HG03095 (cell line): ENCODE measurements at regions not wholly inside any gene's neighbourhood (a gene's known extent, or its start where the extent isn't known, plus 50 kb on each side); places are given as distances from the start of the nearest gene placed in this dataset.

Source experiments
- ATAC-seq: cut with Tn5 transposase; IDR thresholded peaks from one replicate; pipeline ENCODE4 v1.9.1; 2021; ENCODE audit warnings: moderate library complexity; ENCODE audit not compliant: unreplicated experiment

DNA sequence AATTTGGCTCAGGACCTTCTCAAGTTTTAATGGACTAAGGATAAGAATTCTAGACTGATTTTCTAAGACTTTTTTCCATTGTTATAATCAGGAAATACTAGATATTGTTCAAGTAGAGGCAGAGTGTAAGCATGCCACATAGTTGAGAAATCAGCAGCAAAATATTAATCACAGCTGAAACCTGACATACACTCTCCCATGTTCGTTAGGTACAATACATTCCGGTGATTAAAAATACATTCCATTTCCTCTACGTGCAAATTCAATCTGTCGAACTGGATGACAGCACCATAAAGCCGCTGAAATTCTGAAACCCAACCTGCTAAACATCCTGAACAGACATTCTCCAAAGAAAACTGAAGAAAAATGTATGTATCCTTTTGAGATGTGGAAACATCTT is 587.6 kb upstream of the DIPK2B start:
- ATAC-seq, result no peak

DNA sequence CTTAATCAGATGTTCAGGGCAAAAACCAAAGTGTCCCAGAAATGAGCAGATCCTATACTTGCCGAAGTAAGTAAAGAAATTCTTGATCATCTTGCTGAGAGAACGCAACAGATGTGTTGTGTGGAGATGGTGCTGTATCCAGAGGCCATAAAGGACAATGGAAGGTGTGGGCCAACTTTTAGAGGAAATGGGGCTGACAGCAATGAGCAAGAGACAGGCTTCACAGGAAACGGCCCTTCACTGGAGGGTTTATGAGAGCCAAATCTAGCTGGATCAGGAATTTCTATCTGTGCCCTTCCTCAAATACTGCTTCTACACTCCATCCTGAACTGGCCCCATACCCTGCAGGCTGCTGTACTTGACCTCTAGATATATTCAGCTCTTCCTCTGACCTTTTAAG is 583.9 kb upstream of the DIPK2B start:
- ATAC-seq, result no peak

DNA sequence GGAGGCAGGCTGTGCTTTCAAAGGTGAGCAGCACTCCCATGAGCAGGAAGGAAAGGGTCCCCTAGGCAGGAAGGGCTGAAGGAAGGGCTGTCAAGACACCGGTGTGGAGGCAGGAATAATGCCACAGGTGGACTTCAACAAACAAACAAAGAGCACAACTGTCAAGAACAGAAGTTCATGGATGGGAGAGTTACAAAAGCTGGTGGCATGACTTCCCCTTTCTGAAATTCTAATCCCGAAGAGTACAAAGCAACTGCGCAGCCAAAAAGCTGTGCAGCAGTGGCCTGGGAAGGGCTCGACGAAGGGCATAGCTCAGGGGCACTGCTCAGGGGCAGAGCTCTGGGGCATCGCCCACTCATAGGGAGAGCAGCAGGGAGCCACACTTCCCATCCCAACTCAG is 582.3 kb upstream of the DIPK2B start:
- no peak for ATAC-seq

DNA sequence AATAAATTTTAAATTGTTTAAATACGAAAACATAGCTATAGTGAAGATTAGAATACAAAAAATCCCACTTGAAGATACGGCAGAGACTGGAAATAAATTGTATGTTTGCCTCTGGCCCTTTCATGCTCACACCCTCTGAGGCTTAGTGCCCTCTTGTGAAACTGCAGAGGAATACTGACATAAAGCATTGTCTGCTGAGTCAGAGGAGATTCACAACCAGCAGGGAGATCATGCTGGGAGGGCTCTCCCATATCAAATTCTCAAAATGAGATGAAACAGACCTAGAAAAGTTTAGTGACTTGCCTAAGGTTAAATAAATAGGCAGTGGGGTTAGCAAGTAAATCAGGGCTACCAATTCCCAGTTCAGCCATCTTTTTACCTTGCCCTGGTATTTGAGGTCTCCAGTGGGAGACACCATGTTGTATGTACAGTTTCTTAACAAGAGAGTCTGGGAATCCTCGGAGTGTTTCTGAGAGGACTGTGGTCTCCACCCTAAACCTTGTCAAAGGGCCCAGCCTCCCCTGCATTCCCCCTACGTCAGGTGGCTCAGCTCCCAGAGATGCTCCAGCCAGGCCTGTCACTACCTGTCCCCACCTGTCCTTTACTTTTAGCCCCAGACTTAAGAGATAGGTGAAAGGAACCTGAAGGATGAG is 581.4 kb upstream of the DIPK2B start:
- no peak for ATAC-seq

DNA sequence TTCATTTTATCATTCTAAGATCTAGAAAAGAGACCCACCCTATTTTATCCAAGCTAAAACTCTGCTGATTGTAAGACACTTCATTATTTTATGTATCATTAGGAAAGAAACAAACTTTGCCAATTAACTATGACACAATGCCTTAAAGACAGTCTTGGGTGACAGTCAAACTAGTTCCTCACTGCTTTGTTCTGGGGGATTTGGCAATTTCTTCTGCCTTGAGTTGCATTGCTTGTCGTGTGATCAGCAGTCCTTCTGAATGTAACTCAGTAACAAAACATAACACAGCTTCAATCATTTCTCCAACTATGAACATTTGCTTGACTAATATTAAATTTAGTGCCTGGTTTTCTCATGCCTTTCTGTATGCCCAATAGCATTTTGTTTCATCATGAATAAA is 577.9 kb upstream of the DIPK2B start:
- no peak for ATAC-seq

DNA sequence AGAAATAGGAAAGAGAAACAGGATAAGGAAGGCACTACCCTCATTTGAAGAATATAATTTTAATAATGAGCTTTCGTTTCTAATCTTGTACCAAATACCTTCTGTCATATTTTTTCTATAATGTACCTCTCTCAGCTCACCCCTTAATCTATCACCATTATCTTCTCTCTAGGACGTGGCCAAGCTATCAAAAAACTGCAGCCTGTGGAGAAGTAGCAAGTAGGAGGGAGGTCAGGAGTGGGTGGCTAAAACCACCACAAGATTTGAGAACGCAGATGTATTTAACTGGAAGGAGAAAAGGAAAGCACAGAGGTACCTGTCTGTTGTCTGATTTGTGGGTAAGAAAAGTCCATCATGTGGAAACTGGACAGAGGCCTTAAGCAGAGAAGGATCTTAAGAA is 576.7 kb upstream of the DIPK2B start:
- ATAC-seq, result no peak

DNA sequence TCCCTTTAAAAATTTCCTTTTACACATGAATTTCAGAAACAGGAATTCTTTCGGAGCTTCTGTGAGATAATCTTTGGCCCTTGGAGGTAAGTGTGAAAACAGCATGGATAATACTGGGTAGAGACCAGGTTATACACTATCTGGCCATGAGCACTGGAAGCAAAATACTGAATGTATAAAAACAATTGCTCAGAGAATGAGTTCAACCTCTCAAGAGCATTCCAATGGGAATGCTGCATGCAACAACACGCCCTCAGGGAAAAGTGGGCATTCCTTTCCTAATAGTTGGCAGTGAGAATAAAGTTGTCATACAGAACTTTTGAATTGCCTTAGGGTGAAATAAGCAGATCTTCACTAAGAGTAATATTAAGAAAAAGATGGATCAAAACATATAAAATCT is 574.8 kb upstream of the DIPK2B start:
- no peak for ATAC-seq

DNA sequence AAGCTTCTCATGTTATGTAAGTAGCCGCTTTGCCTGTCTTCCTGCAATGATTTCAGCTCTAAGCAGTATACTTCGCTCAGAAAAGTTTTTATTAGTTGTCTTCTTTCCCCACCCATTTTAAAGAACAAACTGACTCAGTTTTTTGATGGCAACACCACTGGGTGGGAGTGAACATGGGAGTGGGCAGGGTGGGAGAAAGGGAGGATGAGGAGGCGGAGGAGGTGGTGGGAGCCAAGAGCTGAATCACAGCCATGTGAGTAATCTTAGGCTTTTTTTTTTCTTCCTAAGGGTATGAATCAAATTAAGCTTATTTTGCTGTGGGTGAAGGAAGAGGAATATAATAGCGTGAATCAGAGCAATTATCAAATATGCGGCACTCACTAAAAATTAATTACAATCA is 574.3 kb upstream of the DIPK2B start:
- no peak for ATAC-seq

DNA sequence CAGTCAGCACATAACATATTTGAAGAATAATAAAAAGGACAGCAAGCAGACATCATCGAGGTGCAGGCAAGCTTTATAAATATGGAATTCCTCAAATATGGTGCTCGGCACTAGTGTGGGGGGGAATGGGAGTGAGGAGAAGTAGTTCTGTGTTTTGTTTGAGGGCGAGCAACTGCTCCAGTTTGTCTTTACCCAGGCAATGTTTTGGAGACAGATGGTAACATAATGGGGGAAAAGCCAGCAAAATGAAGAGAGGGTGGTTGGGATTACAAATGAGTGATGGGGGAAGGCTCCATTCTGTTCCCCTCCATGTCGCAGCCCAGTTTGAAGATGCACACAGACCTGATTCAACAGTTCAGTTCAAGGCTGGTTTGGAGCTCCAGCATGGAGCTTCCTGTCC is 572.9 kb upstream of the DIPK2B start:
- no peak for ATAC-seq

DNA sequence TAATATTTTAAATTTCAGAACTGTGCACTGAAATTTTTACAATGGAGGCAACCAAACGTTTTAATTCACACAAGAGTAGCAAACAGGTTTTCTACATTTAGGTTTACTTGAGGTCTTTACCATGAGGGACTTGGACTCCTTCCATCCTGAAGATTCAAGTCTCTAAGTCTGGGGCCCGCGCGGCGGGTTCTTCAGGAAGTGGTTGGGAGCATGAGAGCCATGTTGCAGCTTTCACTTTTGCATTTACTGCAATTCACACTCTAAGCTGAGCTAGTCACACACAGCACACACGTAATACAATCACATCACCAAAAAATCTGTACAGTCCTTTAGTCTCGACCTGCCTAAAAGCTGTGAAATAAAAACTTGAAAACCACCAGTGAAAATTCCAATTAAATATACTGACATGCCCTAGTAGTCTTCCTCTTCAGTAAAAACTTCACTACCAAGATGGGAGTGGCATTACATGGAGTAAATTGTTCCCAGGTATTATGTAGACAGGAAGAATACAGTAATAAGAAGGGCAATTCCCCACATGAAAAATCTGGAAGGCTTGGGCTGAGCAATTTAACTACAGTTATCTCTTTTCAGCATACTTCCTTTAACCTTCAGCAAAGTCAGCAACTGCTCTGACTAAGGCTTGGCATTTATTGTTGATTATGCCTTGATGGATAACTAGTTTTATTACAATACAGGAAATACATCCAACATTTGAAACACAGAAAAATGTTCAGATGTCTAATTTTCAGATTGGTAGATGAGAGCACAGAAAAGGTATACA is 571.1 kb upstream of the DIPK2B start:
- ATAC-seq, result peak; percentile 58

DNA sequence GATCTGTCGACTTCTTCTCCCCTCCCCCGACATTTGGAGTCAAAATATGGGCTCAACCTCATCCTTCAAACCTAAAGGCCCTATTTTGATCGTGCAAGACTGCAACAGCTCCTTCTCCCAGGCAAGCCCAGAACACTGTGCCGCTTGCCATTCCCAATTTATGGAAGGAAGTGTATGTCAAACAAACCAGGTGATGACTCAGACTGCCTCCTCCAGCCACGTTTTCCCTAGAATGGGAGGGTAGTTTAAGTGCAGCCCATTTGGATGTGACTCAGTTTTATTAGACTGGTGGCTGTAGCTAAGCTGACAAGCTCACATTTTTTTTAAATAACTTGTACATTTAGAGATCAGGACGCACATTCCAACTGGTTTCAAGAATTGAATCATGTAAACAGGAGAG is 570.4 kb upstream of the DIPK2B start:
- no peak for ATAC-seq

DNA sequence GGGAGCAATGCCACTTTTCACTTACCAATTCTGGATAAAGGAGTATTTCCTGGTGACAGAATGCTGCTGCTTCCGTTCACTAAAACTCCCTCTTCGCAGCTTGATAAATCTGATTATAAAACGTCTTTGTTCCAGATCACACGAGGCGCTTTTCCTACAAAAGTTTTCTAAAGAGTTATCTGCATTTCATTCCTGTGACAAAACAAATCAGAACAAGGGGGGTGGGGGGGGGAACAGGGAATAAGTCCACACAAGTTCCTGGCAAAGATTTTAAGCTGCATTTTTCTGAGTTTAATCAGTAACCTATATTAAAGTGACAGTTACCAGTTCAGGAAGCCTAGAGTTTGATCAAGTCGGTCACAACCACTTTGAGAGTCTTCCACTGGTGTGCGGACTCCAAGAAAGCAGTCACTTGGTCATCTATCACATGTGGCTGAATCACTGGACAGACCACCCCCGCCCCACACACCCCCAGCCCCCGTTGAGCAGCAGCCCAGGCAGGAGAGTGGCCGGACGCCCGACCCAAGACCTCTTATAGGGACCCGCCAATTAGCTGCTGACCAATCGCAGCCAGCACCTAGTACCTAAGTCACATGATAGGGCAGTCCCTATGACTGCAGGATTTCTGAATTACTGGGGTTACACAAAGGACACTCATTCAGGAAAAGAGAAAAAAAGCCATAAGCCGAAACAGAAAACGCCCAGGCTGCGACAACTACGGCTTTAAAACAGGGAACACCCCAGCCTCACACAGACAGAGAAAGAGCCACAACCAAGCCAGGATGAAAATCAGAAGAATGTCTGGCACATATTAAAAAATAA is 569.3 kb upstream of the DIPK2B start:
- ATAC-seq, result peak; percentile 81

DNA sequence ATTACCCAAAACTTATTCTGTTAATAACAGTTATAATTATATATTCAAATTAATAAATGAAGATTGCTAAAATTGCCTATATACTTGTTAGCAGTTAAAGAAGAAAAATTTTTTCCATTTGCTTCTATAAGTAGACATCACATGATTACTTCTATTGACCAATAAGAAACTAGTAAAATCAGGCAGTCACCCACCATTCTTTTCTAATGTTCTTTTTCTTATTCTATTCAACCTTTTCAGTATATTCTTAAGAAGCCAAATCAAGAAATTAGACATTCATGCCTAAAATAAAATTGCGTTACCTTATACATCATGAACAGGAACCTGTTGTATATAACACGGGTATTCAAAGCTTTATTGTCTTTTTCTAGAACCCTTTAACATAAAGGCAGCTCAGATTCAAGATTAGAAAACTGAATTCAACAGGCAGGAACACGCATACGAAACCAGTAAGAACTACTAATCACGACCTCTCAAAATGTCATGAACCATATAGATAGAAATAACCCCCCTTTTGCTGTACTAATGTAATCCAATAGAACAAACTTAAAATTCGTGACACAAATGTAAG is 568.1 kb upstream of the DIPK2B start:
- ATAC-seq, result no peak

DNA sequence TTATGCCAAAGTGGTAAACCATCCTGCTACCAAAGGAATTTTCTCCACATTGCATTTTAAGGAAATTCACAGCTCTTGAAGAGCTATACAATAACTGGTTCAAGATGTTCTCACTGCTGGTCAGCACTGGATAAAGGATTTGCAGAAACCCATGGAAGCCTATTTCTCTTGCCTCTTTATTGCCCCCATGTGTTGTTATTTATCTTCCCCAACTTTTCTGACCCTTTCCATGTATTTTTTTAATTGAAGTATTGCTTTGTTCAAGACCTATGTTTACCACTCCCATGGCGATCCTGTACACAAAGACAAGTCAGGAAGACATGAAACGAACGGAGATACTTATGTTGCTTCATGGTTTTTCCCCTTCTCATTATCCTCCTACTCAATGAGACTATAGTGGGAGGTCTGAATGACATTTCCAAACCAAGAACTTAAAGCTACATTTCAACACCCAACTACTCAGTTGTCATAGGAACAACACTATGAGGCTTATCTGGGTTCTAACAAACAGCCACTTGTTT is 566.4 kb upstream of the DIPK2B start:
- no peak for ATAC-seq

DNA sequence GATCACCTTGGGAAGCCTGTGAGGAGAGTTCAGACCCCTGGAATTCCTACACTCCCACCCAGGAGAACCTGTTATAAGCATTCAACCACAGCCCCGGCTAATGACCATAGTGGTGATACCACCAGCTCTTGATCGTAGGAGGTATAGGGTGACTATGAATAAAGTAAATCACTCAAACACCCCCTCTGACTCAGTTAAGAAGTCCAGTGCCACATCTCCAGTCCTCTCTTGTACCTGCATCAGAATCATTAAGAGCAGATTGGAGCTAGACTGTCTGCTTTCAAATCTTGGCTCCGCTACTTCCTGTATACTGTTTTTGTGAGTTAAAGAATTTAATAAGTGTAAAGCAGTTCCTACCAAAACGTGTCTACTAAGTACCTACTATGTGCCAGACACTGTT is 565.1 kb upstream of the DIPK2B start:
- ATAC-seq, result no peak

DNA sequence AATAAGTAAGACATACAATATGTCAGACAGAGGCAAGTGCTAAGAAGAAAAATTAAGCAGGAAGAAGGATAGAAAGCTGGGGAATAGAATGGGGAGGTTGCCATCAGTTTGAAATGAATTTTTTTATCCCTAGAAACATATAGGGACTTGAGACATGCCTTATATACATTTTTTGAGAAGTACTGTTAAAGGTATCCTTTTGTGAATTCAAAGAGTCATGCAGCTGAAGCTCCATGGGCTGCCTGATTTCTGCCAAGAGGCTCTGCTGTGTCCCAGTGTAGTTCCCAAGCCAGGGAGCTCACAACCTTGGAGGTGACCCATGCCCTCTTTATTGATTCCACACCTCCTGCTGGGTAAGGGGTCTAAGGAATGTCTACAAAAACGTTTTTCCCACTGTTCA is 564.6 kb upstream of the DIPK2B start:
- no peak for ATAC-seq

DNA sequence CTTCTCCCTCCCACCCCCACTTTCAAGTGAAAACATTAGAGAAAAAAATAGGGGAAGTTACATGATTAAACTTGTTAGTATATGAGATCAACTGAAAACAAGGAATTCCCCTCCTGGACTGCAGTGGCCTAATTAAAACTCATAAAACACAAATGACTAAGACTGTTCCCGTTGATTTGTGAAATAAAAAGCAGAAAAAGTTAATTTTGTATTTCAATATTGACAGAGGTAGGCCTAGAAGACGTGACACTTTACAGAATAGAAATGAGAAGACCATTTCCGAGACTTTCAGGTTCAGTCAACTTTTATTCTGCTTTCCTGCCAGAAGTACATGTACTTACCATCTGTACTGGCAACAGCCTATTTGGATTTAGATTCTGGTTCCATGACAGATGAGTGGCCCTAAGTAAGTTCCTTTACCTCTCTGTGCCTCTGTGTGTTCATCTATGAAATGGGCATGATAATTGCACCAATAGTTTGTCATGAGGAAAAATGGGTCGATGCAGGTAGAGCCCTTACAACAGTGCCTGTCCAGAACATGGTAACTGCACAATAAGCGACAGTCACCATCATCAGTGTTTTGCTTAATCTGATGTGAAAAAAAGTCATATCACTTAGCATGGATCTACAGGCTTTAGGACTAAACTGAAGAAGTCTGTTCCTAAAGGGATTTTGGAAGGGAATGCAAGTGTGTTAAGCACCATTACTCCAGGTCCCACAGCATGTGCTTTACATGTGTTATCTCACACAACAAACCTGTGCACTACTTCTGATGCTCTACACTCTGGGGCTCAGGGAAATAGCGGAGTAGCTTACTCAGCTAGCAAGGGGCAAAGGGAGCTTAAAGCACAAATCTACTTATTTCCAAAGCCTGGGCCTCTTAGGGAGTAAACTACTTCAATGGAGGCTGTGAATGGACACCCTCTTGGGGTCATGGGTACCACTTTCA is 562.3 kb upstream of the DIPK2B start:
- ATAC-seq, result no peak

DNA sequence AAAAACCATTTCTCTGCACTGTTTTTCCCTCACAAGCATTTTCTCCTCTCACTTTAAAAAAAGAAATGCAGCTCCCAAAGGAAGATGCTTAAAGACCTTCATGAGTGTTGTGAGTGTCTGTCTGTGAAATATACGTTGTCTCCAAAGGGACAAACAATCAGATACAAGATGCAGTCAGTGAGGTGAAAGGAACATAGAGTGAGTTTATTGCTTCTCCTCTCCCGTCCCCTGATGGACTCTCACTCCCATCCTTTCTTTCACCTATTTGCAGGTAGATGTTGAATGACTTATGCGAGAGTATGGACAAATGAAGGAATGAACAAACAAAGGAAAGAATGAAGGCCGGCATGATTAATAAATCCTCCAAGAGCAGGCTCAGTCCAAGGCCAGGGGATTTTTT is 561.2 kb upstream of the DIPK2B start:
- no peak for ATAC-seq

DNA sequence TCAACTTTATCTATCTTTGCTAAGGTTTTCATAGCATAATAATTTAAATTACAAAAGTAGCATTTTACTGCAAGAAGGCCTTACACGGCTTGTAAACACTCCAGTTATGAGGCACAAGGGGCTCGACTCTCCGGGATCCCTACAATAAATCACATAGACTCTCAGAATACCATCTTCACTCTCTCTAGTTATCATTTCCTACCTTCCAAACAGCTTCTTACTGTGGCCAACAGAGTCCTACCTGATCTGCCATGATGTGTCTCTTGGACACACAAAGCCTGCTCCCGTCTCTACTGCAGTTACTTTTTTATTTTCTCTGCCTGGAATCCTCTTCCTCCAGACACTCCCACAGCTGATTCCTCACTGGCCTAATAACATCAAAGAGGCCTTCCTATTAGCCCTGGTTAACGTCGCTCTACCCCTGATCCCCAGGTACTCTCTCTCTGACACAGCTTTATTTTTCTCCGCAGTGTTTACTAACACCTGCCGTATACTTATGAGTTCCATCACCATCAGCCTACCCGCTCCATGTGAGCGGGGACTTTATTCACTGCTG is 559.6 kb upstream of the DIPK2B start:
- no peak for ATAC-seq
